CD4-positive, alpha-beta memory T cell (primary cell): ENCODE measurements at regions not wholly inside any gene's neighbourhood (a gene's known extent, or its start where the extent isn't known, plus 50 kb on each side); places are given as distances from the start of the nearest gene placed in this dataset.

ENCODE experiments used
- CTCF ChIA-PET: fragments of 350-600 bp; sonication (Branson Sonifier 250); formaldehyde crosslinking; loops from one replicate; lab custom pipeline; 2021; ENCODE audit warnings: inconsistent platforms; ENCODE audit not compliant: partially characterized antibody; lab: Charles Lee
- POLR2A ChIA-PET: fragments of 350-600 bp; sonication (Branson Sonifier 250); formaldehyde crosslinking; loops from one replicate; lab custom pipeline; 2021; ENCODE audit not compliant: partially characterized antibody; lab: Charles Lee
- DNase-seq, 5 donors: peaks; one replicate each; pipeline versions ENCODE4 v3.0.0 to v3.0.0-alpha.2; 2020 to 2022; ENCODE audit warnings: mixed read lengths in 1 of 5
- H3K27ac ChIP-seq: one replicate; pipeline ENCODE4 v1.7.0; 2013; ENCODE audit warnings: low read depth, low read length
- H3K27me3 ChIP-seq: 2 replicates; pipeline ENCODE4 v1.7.0; 2013; ENCODE audit warnings: mild to moderate bottlenecking, low read length, moderate library complexity; ENCODE audit not compliant: insufficient read depth
- H3K36me3 ChIP-seq: 2 replicates; pipeline ENCODE4 v1.7.0; 2013; ENCODE audit warnings: mild to moderate bottlenecking, low read length, moderate library complexity; ENCODE audit not compliant: insufficient read depth
- H3K4me1 ChIP-seq: 2 replicates; pipeline ENCODE4 v1.7.0; 2013; ENCODE audit warnings: mild to moderate bottlenecking, low read length, moderate library complexity; ENCODE audit not compliant: insufficient read depth
- H3K4me3 ChIP-seq, 2 donors: one replicate each; pipeline ENCODE4 v1.7.0; 2013; ENCODE audit warnings: low read length in 2 of 2, mild to moderate bottlenecking in 1 of 2
- H3K9me3 ChIP-seq, 2 donors: one replicate each; pipeline ENCODE4 v1.7.0; 2013; ENCODE audit warnings: low read length in 2 of 2, control low read depth in 1 of 2; ENCODE audit not compliant: control insufficient read depth in 1 of 2
- H3K27ac Mint-ChIP-seq, 7 donors: one replicate each; pipeline ENCODE4 v1.8.0; 2020 to 2021; ENCODE audit warnings: mixed read lengths in 7 of 7, mild to moderate bottlenecking in 6 of 7, inconsistent platforms in 3 of 7, moderate library complexity in 3 of 7
- H3K27me3 Mint-ChIP-seq, 2 donors: one replicate each; pipeline ENCODE4 v1.8.0; 2020 to 2021; ENCODE audit warnings: mixed read lengths in 2 of 2
- H3K36me3 Mint-ChIP-seq, 2 donors: one replicate each; pipeline ENCODE4 v1.8.0; 2020 to 2021; ENCODE audit warnings: mixed read lengths in 2 of 2, inconsistent platforms in 1 of 2, mild to moderate bottlenecking in 1 of 2
- H3K4me1 Mint-ChIP-seq, 4 donors: one replicate each; pipeline ENCODE4 v1.8.0; 2020 to 2021; ENCODE audit warnings: mixed read lengths in 4 of 4, mild to moderate bottlenecking in 1 of 4
- H3K4me3 Mint-ChIP-seq, 8 donors: one replicate each; pipeline ENCODE4 v1.8.0; 2020 to 2021; ENCODE audit warnings: mixed read lengths in 8 of 8, mild to moderate bottlenecking in 7 of 8, moderate library complexity in 6 of 8, inconsistent platforms in 3 of 8
- H3K9me3 Mint-ChIP-seq, 8 donors: one replicate each; pipeline ENCODE4 v1.8.0; 2020 to 2021; ENCODE audit warnings: mixed read lengths in 8 of 8, mild to moderate bottlenecking in 5 of 8, inconsistent platforms in 3 of 8, moderate library complexity in 1 of 8
- intact Hi-C: fragments of 100-400 bp; cut with micrococcal nuclease; formaldehyde crosslinking; loops from one replicate; pipeline ENCODE4 v1.15.1; 2023

DNA sequence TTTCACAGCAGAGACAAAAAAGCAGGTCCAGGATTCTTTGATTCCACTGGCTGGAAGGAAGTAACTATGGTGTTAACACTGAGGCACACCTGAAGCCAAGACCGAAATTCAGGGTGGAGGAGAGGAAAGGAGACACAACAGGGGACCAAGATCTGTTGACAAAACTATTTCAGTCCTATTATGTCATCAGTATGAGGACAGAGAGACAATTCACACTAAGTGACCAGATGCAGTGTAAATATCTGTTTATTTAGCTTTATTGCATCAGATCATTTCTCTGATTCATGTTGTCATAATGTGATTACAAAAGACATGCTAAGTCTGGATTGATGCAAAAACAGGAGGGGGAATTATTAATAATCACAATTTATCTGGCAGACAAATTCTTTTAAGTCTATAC is 118.8 kb downstream of the SIPA1L2 start:
- Mint-ChIP-seq H3K27me3 (peaks cover 2 to 5% of the 10 kb centered on the region in 2 donors), H3K4me1 (peaks cover 0 to 4% (median 0%) of the 10 kb centered on the region in 4 donors), H3K4me3 (no peak overlapping the region), H3K27ac (no peak overlapping the region), H3K36me3 (peaks cover 0 to 4% of the 10 kb centered on the region in 2 donors), H3K9me3 (no peaks in the 10 kb centered on the region)
- Histone ChIP-seq H3K27ac (no peak overlapping the region), H3K36me3 (no peaks in the 10 kb centered on the region), H3K4me1 (no peaks in the 10 kb centered on the region), H3K27me3 (no peaks in the 10 kb centered on the region), H3K9me3 (no peaks in the 10 kb centered on the region), H3K4me3 (no peak overlapping the region)
- ChIA-PET CTCF (no interaction called here), POLR2A (no interaction called here)
- DNase-seq = no peak
- intact Hi-C loops = no loop called here

DNA sequence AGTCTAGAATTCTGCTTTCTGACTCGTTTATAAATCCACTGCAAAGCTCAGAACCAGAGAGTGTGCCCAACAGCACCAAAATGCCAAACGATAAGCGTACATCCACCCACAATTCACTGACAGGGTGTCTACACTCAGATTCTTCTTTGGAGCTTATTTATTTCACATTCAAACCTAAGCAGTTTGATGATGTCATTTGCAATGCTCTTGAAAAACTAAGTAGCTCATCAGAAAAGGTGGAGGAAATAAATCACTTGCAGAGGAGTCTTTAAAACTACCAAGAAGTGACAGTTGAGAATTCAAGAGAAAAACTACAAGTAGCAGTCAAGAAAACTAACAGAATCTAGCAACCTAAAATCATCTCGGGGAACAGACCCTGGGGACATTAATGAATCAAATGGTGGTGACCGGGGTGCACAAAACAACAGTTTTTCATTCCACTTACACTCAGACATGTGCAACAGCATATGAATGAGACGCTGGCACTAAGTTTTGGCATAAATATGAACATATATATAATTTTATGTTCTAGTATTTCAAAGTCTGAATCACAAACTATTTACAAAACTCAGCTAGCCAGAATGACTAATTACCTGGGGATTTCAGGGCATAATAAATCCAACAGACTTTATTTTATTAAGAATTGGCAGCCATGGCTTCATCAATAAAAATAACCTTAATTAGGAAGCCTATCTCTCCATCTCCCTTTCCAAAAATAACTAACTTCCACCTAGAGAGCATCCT is 119.4 kb downstream of the SIPA1L2 start:
- Mint-ChIP-seq H3K36me3 (peaks cover 0 to 4% of the 10 kb centered on the region in 2 donors), H3K4me3 (no peak overlapping the region), H3K27ac (no peak overlapping the region), H3K9me3 (no peaks in the 10 kb centered on the region), H3K27me3 (peaks cover under 1 to 5% of the 10 kb centered on the region in 2 donors), H3K4me1 (peaks cover 0 to 2% (median 0%) of the 10 kb centered on the region in 4 donors)
- POLR2A ChIA-PET = no interaction called here
- Histone ChIP-seq H3K27ac (no peak overlapping the region), H3K27me3 (no peaks in the 10 kb centered on the region), H3K4me3 (no peak overlapping the region), H3K9me3 (no peaks in the 10 kb centered on the region), H3K4me1 (no peaks in the 10 kb centered on the region), H3K36me3 (no peaks in the 10 kb centered on the region)
- CTCF ChIA-PET = no interaction called here
- intact Hi-C loops = no loop called here
- no peak for DNase-seq

DNA sequence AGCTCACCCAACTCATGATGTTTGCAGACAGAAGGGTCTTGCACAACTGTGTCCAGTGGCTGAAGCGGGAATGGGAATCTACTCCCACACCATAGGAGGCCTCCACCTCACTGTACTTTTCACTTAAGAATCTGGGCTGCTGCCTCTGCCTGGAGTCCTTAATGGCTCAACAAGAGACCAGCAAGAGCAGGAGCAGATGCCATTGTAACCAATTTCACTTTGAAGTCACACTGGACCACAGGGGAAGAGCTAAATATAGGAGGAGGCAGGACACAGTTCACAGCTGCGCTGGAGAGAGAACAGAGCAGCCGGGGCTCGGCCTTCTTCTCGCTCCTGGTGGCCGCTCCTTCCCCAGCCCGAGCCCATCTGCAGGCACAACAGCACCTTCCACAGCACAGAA is 120.4 kb downstream of the SIPA1L2 start:
- Mint-ChIP-seq H3K9me3 (no peaks in the 10 kb centered on the region), H3K27me3 (peaks cover 0 to 2% of the 10 kb centered on the region in 2 donors), H3K4me1 (peaks cover 0 to 1% (median 0%) of the 10 kb centered on the region in 4 donors), H3K36me3 (peaks cover 0 to 1% of the 10 kb centered on the region in 2 donors), H3K4me3 (no peak overlapping the region), H3K27ac (no peak overlapping the region)
- Histone ChIP-seq H3K4me3 (no peak overlapping the region), H3K36me3 (no peaks in the 10 kb centered on the region), H3K9me3 (no peaks in the 10 kb centered on the region), H3K27me3 (no peaks in the 10 kb centered on the region), H3K27ac (no peak overlapping the region), H3K4me1 (no peaks in the 10 kb centered on the region)
- POLR2A ChIA-PET = no interaction called here
- intact Hi-C loops = no loop called here
- CTCF ChIA-PET = interaction anchor here (1.1 kb wide), 1 partner anchor 28 kb away, joined by 4 read pairs; no protein-coding TSS in a partner anchor
- no peak for DNase-seq

DNA sequence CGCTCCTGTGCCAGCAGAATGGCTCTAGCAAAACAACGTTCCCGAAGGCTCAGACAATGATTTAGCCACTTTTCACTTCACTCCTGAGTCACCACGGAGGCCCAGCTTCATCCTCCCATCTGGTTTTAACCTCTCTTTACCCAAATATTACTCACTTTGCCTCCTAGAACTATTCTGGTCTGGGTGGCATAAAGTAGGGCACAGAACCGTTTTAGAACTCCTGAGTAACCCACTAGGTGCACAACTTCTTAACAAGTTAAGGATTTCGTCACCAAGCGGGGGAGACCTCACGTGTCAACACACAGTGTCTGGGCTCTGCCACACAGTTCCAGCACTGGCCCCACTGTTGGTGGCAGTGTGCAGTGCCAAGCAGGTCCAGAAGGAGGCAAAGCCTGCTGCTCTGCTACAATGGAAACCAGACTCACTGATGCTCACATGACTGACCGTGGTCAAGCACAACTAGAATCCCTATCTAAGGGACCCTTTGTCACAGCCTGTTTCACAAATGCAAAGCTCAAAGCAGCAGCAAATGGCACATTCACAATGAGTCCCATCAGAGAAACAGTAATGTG is 121.7 kb downstream of the SIPA1L2 start:
- Histone ChIP-seq H3K4me3 (no peak overlapping the region), H3K4me1 (no peaks in the 10 kb centered on the region), H3K27me3 (no peaks in the 10 kb centered on the region), H3K36me3 (no peaks in the 10 kb centered on the region), H3K9me3 (no peaks in the 10 kb centered on the region), H3K27ac (no peak overlapping the region)
- POLR2A ChIA-PET = no interaction called here
- no peaks in the 10 kb centered on the region for H3K9me3 Mint-ChIP-seq
- intact Hi-C loops = no loop called here
- no peak for DNase-seq
- no peaks in the 10 kb centered on the region for H3K36me3 Mint-ChIP-seq
- H3K27me3 Mint-ChIP-seq = peaks cover 0 to 2% of the 10 kb centered on the region in 2 donors
- CTCF ChIA-PET = interaction anchor here (1.0 to 1.4 kb wide), 2 partner anchors 10 to 119 kb away, joined by 3 to 4 read pairs; no protein-coding TSS in a partner anchor
- peaks cover 0 to 1% (median 0%) of the 10 kb centered on the region in 4 donors for H3K4me1 Mint-ChIP-seq
- H3K27ac Mint-ChIP-seq = no peak overlapping the region
- H3K4me3 Mint-ChIP-seq = no peak overlapping the region

DNA sequence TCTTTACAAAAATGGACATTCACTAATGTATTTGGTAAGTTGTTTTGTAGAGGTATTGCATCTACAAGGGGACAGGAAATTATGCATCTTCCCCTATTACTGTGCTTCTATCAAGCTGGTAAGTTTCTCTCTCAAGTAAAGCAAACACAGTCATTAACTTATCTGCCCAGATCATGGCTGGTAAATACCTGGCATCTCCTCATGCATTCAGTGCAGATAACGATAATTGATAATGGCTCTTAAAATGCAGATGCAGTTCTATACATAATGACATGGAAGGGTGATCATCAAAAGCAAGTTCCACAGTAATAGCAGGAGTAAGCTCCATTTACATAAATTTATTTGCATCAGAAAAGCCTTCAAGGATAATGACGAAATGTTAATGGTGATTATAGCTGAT is 122.4 kb downstream of the SIPA1L2 start:
- Mint-ChIP-seq H3K4me3 (no peak overlapping the region), H3K4me1 (peaks cover 0 to 1% (median 0%) of the 10 kb centered on the region in 4 donors), H3K27ac (no peak overlapping the region), H3K9me3 (no peaks in the 10 kb centered on the region), H3K36me3 (no peaks in the 10 kb centered on the region), H3K27me3 (peaks cover 0 to 2% of the 10 kb centered on the region in 2 donors)
- H3K4me3 ChIP-seq = no peak overlapping the region
- H3K36me3 ChIP-seq = no peaks in the 10 kb centered on the region
- ChIA-PET CTCF (interaction anchor here (1.0 to 1.4 kb wide), 2 partner anchors 11 to 120 kb away, joined by 3 to 4 read pairs; no protein-coding TSS in a partner anchor), POLR2A (no interaction called here)
- no peaks in the 10 kb centered on the region for H3K9me3 ChIP-seq
- H3K27me3 ChIP-seq = no peaks in the 10 kb centered on the region
- DNase-seq = no peak
- no peaks in the 10 kb centered on the region for H3K4me1 ChIP-seq
- H3K27ac ChIP-seq = no peak overlapping the region
- intact Hi-C loops = no loop called here

DNA sequence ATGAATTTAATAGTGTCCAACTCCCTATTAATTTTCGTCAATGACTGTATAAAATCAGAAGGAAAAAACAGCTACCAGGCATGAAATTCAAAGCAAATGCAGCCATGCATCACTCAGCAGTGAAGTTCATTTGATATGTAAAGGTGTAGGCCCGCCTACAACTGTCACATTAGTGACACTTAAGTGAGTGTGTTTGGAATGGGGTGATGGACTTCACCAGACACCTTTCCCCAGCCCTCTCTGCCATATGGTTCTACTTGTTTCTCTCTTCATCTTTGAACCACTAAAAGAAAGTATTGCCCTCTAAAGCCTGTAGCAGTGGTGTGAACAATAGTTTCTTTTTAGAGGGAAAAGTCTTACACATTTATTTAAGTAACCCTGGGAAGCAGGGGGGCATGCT is 124.0 kb downstream of the SIPA1L2 start:
- intact Hi-C loops = no loop called here
- CTCF ChIA-PET = no interaction called here

DNA sequence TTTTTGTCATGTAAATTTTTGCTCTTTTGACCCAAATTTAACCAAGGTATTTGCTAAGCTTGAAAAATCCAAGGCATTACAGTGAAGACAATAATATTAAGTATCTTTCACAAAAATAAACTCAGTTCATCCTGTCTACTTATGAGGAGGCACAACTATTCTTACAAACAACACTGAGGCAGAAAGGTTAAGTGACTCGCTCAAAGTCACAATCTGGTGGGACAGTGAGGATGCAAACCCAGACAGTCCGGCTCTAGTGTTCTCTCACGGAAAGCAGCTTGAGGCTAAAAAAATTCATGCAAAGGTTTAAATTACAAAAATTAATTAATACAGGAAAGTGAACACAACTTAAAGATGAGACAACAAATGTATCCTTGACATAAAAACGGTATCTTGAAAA is 125.3 kb downstream of the SIPA1L2 start:
- H3K4me3 Mint-ChIP-seq = no peak overlapping the region
- CTCF ChIA-PET = no interaction called here

More for the DNA sequence above, 124.0 kb downstream of the SIPA1L2 start:
- Histone ChIP-seq H3K4me1 (no peaks in the 10 kb centered on the region), H3K27me3 (no peaks in the 10 kb centered on the region), H3K27ac (no peak overlapping the region), H3K4me3 (no peak overlapping the region), H3K36me3 (no peaks in the 10 kb centered on the region), H3K9me3 (no peaks in the 10 kb centered on the region)
- Mint-ChIP-seq H3K4me1 (no peaks in the 10 kb centered on the region), H3K27ac (no peak overlapping the region), H3K27me3 (peaks cover 0 to 2% of the 10 kb centered on the region in 2 donors), H3K36me3 (no peaks in the 10 kb centered on the region), H3K9me3 (no peaks in the 10 kb centered on the region), H3K4me3 (no peak overlapping the region)
- POLR2A ChIA-PET = no interaction called here
- DNase-seq = no peak

More for the DNA sequence above, 125.3 kb downstream of the SIPA1L2 start:
- no peaks in the 10 kb centered on the region for H3K27me3 ChIP-seq
- H3K27me3 Mint-ChIP-seq = peaks cover 0 to 2% of the 10 kb centered on the region in 2 donors
- DNase-seq = no peak
- no peaks in the 10 kb centered on the region for H3K9me3 ChIP-seq
- POLR2A ChIA-PET = no interaction called here
- no peaks in the 10 kb centered on the region for H3K36me3 ChIP-seq
- intact Hi-C loops = no loop called here
- no peaks in the 10 kb centered on the region for H3K9me3 Mint-ChIP-seq
- H3K27ac ChIP-seq = no peak overlapping the region
- no peak overlapping the region for H3K4me3 ChIP-seq
- H3K4me1 Mint-ChIP-seq = no peaks in the 10 kb centered on the region
- no peak overlapping the region for H3K27ac Mint-ChIP-seq
- no peaks in the 10 kb centered on the region for H3K4me1 ChIP-seq
- no peaks in the 10 kb centered on the region for H3K36me3 Mint-ChIP-seq
